ENCODE measurements at regions not wholly inside any gene's neighbourhood (a gene's known extent, or its start where the extent isn't known, plus 50 kb on each side); places are given as distances from the start of the nearest gene placed in this dataset.

DNA sequence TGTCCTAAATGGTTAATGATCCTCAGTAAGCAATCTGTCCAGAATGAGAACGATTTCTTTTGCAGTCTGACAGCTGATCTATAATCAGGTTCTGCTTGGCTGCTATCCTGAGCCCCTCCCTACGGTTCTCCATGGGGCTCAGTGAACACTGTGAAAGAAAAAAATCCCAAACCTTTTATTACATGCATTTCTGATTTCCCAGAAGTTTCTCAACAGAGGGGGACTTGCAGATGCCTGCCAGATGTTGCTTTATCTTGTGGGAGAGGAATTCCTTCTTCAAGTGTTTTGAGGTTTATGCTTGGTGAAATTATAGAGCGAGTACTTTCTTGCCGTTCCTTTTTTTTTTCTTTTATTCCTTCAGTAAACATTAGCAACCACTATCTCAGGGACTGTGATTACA is 531.9 kb upstream of the ISX start:
- H3K27me3 ChIP-seq (ENCODE audit: control insufficient read depth, insufficient read depth, low read length), result no peaks in the 10 kb centered on the region
- H3K36me3 ChIP-seq (ENCODE audit: control insufficient read depth, insufficient read depth, low read length), result no peaks in the 10 kb centered on the region
- POLR2A ChIA-PET, result no interaction called here
- H3K4me3 ChIP-seq (ENCODE audit: low read depth, low read length), result no peak overlapping the region
- CTCF ChIA-PET, result no interaction called here
- no peak for DNase-seq (ENCODE audit: low read depth)
- TF ChIP-seq, protein P1, sequence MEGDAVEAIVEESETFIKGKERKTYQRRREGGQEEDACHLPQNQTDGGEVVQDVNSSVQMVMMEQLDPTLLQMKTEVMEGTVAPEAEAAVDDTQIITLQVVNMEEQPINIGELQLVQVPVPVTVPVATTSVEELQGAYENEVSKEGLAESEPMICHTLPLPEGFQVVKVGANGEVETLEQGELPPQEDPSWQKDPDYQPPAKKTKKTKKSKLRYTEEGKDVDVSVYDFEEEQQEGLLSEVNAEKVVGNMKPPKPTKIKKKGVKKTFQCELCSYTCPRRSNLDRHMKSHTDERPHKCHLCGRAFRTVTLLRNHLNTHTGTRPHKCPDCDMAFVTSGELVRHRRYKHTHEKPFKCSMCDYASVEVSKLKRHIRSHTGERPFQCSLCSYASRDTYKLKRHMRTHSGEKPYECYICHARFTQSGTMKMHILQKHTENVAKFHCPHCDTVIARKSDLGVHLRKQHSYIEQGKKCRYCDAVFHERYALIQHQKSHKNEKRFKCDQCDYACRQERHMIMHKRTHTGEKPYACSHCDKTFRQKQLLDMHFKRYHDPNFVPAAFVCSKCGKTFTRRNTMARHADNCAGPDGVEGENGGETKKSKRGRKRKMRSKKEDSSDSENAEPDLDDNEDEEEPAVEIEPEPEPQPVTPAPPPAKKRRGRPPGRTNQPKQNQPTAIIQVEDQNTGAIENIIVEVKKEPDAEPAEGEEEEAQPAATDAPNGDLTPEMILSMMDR (IDR thresholded peaks at IDR 0.05; ENCODE audit: insufficient read depth, low read depth, low read length), result no peak

DNA sequence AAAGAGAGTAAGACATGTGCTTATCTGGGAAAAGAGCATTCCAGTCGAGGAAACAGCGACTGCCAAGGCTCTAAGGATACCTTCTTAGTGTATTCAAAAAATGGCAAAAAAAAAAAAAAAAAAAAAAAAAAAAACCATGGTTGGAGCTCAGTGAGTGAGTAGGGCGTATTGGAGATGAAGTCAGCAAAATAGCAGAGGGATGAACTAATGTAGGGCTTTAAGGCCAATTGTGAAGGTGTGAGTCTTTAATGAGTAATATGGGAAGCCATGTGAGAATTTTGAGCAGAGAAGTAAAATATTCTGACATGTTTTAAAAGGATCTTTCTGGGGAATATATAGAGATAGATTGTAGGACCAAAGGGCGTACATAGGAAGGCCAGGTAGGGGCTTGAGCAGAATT is 498.6 kb upstream of the ISX start:
- ChIA-PET POLR2A (no interaction called here), CTCF (no interaction called here)
- H3K36me3 ChIP-seq (ENCODE audit: control insufficient read depth, insufficient read depth, low read length), result no peaks in the 10 kb centered on the region
- H3K27me3 ChIP-seq (ENCODE audit: control insufficient read depth, insufficient read depth, low read length), result no peaks in the 10 kb centered on the region
- DNase-seq (ENCODE audit: low read depth), result no peak
- TF ChIP-seq, protein P1 (IDR thresholded peaks at IDR 0.05; ENCODE audit: insufficient read depth, low read depth, low read length), result no peak
- H3K4me3 ChIP-seq (ENCODE audit: low read depth, low read length), result no peak overlapping the region

DNA sequence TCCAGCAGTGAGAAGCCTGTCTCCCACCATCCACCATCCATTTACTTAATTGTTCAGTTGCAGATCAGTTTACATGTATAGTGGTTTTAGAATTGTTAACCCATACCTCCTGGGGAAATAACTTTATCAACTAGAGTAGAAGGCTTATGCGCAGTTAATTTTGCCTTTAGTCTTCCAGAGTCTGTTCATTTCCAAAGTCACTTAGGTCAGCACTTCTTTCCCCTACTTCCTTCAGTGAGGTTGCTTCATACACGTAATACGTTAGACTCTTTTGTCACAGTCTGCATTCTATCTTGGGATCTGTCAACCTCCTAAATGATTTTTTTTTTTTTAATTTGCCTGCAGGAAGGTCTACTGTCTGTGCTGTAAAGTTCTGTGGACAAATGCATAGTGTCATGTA is 495.6 kb upstream of the ISX start:
- H3K4me3 ChIP-seq (ENCODE audit: low read depth, low read length), result no peak overlapping the region
- H3K36me3 ChIP-seq (ENCODE audit: control insufficient read depth, insufficient read depth, low read length), result no peaks in the 10 kb centered on the region
- no peaks in the 10 kb centered on the region for H3K27me3 ChIP-seq (ENCODE audit: control insufficient read depth, insufficient read depth, low read length)
- no peak for DNase-seq (ENCODE audit: low read depth)
- CTCF ChIA-PET, result no interaction called here
- POLR2A ChIA-PET, result no interaction called here
- TF ChIP-seq, protein P1 (IDR thresholded peaks at IDR 0.05; ENCODE audit: insufficient read depth, low read depth, low read length), result no peak

DNA sequence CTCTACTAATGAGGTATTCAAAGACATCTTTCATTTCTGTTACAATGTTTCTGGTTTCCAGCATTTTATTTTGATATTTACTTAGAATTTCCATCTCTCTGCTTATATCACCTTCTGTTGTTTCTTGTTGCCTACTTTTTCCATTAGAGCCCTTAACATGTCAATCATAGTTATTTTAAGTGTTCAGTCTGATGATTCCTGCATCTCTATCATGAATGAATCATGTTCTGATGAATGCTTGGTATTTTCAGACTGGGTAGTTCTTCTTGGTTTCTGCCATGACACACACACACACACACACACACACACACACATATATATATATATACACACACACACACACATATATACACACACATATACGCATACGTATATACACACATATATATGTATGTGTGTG is 486.4 kb upstream of the ISX start:
- POLR2A ChIA-PET, result no interaction called here
- DNase-seq (ENCODE audit: low read depth), result no peak
- H3K27me3 ChIP-seq (ENCODE audit: control insufficient read depth, insufficient read depth, low read length), result no peaks in the 10 kb centered on the region
- TF ChIP-seq, protein P1 (IDR thresholded peaks at IDR 0.05; ENCODE audit: insufficient read depth, low read depth, low read length), result no peak
- no peaks in the 10 kb centered on the region for H3K36me3 ChIP-seq (ENCODE audit: control insufficient read depth, insufficient read depth, low read length)
- no peak overlapping the region for H3K4me3 ChIP-seq (ENCODE audit: low read depth, low read length)
- CTCF ChIA-PET, result no interaction called here

DNA sequence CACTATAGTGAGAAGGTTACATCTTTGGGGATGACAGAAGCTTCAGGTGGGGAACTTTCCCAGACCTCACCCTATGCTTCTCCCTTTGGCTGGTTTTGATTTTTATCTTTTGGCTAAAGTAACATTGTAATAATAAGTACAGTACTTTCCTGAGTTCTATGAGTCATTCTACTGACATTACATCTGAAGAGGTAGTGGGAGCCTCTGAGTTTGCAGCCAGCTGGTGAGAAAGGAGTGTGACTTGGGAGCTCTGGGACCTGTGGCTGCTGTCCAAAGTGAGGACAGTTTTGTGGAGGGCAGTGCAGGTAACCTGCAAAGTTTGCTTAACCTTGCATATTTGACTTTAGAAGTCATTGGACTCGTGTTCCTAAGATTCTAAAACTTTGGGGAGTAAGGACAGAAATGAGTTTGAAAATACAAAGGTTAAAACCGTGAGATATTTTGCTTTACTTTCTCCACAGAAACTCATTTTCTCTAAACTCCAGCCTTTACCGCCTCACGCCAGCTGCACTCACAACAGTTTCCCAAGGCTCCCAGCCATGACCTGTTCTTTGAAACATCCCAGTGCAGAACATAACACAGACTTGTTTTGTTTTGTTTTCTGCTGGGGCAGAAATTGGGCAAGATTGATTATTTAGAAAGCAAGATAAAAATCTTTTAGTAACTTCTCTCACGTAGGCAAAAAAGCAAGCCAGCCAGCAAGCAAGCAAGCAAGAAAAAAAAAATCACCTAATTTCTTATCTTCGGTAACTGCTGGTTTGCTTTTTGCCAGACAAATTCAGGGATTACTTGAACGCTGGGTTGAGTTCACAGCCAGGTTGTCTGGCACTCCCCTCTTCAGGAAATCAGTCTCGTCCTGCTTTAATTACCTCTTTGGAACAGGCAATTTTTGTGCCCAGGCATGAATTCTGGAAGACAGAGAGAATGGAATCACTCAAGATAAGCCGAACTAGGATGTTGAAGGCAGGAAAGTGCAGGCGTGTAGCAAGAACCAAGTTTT is 478.3 kb upstream of the ISX start:
- ChIA-PET POLR2A (no interaction called here), CTCF (interaction anchor here (0.6 kb wide), 1 partner anchor 125 kb away, joined by 3 read pairs; no protein-coding TSS in a partner anchor)
- H3K36me3 ChIP-seq (ENCODE audit: control insufficient read depth, insufficient read depth, low read length), result no peaks in the 10 kb centered on the region
- no peak for DNase-seq (ENCODE audit: low read depth)
- no peaks in the 10 kb centered on the region for H3K27me3 ChIP-seq (ENCODE audit: control insufficient read depth, insufficient read depth, low read length)
- TF ChIP-seq, protein P1 (IDR thresholded peaks at IDR 0.05; ENCODE audit: insufficient read depth, low read depth, low read length), result no peak
- H3K4me3 ChIP-seq (ENCODE audit: low read depth, low read length), result no peak overlapping the region
